Parathyroid adenoma (tissue), 2 donors: ENCODE measurements at regions not wholly inside any gene's neighbourhood (a gene's known extent, or its start where the extent isn't known, plus 50 kb on each side); places are given as distances from the start of the nearest gene placed in this dataset.

Experiments
- H2AFZ ChIP-seq: fragments of 300-600 bp; sonication (generic); one replicate; pipeline ENCODE4 v1.7.0; 2017; ENCODE audit warnings: antibody characterized with exemption, mild to moderate bottlenecking
- H3K27ac ChIP-seq: fragments of 300-600 bp; sonication (generic); one replicate; pipeline ENCODE4 v1.7.0; 2017
- H3K27me3 ChIP-seq: fragments of 300-600 bp; sonication (generic); one replicate; pipeline ENCODE4 v1.7.0; 2017; ENCODE audit warnings: low read length; ENCODE audit not compliant: control insufficient read depth, insufficient read depth
- H3K36me3 ChIP-seq: fragments of 300-600 bp; sonication (generic); one replicate; pipeline ENCODE4 v1.7.0; 2017; ENCODE audit warnings: low read length; ENCODE audit not compliant: control insufficient read depth, insufficient read depth
- H3K4me1 ChIP-seq: fragments of 300-600 bp; sonication (generic); one replicate; pipeline ENCODE4 v1.7.0; 2017; ENCODE audit warnings: control low read depth
- H3K4me2 ChIP-seq: fragments of 300-600 bp; sonication (generic); one replicate; pipeline ENCODE4 v1.7.0; 2017; ENCODE audit warnings: low read length
- H3K4me3 ChIP-seq: fragments of 300-600 bp; sonication (generic); one replicate; pipeline ENCODE4 v1.7.0; 2017; ENCODE audit warnings: low read depth, low read length
- H3K79me2 ChIP-seq: fragments of 300-600 bp; sonication (generic); one replicate; pipeline ENCODE4 v1.7.0; 2017; ENCODE audit warnings: control low read depth
- H3K9ac ChIP-seq: fragments of 300-600 bp; sonication (generic); one replicate; pipeline ENCODE4 v1.7.0; 2017; ENCODE audit warnings: mild to moderate bottlenecking
- H3K9me3 ChIP-seq: fragments of 300-600 bp; sonication (generic); one replicate; pipeline ENCODE4 v1.7.0; 2017; ENCODE audit warnings: low read length; ENCODE audit not compliant: control insufficient read depth
- TF ChIP-seq, protein P1 (sequence below): fragments of 300-600 bp; sonication (generic); IDR thresholded peaks from one replicate; pipeline ENCODE4 v1.7.0; 2017; ENCODE audit warnings: antibody characterized with exemption, mild to moderate bottlenecking
- donor health status: primary hyperparathyroidism.

GRCh38 chr7:121572615-121573014 is 176.5 kb upstream of the FAM3C start:
- Histone ChIP-seq H3K4me1 (no peaks in the 10 kb centered on the region), H3K36me3 (no peaks in the 10 kb centered on the region), H3K4me3 (no peak overlapping the region), H3K9me3 (no peaks in the 10 kb centered on the region), H3K4me2 (no peak overlapping the region), H3K9ac (no peak overlapping the region), H2AFZ (no peak overlapping the region), H3K27me3 (no peaks in the 10 kb centered on the region), H3K79me2 (no peaks in the 10 kb centered on the region), H3K27ac (no peak overlapping the region)
- TF ChIP-seq, protein P1, sequence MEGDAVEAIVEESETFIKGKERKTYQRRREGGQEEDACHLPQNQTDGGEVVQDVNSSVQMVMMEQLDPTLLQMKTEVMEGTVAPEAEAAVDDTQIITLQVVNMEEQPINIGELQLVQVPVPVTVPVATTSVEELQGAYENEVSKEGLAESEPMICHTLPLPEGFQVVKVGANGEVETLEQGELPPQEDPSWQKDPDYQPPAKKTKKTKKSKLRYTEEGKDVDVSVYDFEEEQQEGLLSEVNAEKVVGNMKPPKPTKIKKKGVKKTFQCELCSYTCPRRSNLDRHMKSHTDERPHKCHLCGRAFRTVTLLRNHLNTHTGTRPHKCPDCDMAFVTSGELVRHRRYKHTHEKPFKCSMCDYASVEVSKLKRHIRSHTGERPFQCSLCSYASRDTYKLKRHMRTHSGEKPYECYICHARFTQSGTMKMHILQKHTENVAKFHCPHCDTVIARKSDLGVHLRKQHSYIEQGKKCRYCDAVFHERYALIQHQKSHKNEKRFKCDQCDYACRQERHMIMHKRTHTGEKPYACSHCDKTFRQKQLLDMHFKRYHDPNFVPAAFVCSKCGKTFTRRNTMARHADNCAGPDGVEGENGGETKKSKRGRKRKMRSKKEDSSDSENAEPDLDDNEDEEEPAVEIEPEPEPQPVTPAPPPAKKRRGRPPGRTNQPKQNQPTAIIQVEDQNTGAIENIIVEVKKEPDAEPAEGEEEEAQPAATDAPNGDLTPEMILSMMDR: no peak

DNA sequence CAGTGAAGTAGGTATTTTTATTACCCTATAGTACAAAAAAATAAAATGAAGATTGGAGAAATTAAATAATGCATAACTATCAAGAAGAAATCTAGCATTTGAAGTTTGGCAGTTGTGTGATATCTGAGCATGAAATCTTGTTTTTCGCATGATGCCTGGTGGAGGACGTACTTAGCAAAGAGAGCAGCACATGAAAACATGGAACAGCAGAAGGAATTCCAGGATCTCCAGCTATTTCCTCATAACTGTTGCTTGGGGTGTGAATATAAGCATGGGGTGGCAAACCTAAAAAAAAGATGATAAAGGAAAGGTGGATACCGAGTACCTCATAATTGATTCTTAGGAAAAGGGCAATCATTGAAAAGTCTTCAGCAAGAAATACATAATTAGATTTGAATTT is 174.3 kb upstream of the FAM3C start:
- Histone ChIP-seq H3K9ac (no peak overlapping the region), H3K4me2 (no peak overlapping the region), H3K4me1 (no peaks in the 10 kb centered on the region), H3K4me3 (no peak overlapping the region), H2AFZ (no peak overlapping the region), H3K27ac (no peak overlapping the region), H3K79me2 (no peaks in the 10 kb centered on the region), H3K9me3 (no peaks in the 10 kb centered on the region), H3K36me3 (no peaks in the 10 kb centered on the region), H3K27me3 (no peaks in the 10 kb centered on the region)
- TF ChIP-seq, protein P1: no peak

DNA sequence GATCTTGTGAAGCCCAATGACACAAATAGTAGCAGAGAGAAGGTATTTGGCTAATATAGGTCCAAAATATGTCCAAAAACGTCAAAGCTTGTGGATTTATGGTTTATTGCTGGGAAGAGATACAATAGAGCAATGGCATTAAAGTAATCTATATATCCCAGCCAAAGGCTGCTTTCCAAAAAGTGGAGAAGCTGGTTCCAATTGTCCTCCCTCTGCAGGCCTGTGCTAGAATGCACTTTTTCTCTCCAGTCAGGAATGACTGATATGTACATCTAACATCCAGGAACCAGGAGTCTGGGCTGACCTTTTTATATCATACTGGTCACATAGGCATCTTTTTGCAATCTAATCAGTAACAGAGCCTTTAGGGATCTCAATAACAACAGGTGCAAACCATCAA is 167.1 kb upstream of the FAM3C start:
- H3K36me3 ChIP-seq: no peaks in the 10 kb centered on the region

DNA sequence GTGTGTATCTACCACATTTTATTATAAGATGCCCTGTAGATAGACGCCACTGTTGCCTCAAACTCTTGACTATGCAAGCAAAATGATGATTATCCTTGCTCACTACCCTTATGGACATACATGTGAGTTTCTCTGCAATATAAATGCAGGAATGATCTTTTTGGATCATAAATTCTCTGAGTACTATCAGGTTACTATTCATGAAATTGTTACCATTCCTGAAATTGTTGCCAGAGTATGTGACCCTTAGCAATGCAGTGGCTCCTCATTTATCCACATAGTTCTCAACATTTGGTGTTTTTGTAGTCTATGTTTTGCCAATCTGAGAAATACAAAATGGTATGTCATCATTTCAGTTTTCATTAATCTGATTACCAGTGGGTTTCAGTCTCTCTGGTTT is 166.2 kb upstream of the FAM3C start:
- Histone ChIP-seq H2AFZ (no peak overlapping the region), H3K4me1 (no peaks in the 10 kb centered on the region), H3K36me3 (no peaks in the 10 kb centered on the region), H3K9me3 (no peaks in the 10 kb centered on the region), H3K27me3 (no peaks in the 10 kb centered on the region), H3K4me2 (no peak overlapping the region), H3K79me2 (no peaks in the 10 kb centered on the region), H3K27ac (no peak overlapping the region), H3K4me3 (no peak overlapping the region), H3K9ac (no peak overlapping the region)
- TF ChIP-seq, protein P1: no peak

More for the DNA sequence above, 167.1 kb upstream of the FAM3C start:
- H2AFZ ChIP-seq: no peak overlapping the region
- no peak overlapping the region for H3K4me2 ChIP-seq
- H3K27me3 ChIP-seq: no peaks in the 10 kb centered on the region
- TF ChIP-seq, protein P1: no peak
- H3K4me3 ChIP-seq: no peak overlapping the region
- no peak overlapping the region for H3K9ac ChIP-seq
- no peak overlapping the region for H3K27ac ChIP-seq
- H3K4me1 ChIP-seq: no peaks in the 10 kb centered on the region
- H3K9me3 ChIP-seq: no peaks in the 10 kb centered on the region
- no peaks in the 10 kb centered on the region for H3K79me2 ChIP-seq

GRCh38 chr7:121561717-121562116 is 165.6 kb upstream of the FAM3C start:
- Histone ChIP-seq H3K4me3 (no peak overlapping the region), H3K4me2 (no peak overlapping the region), H3K27ac (no peak overlapping the region), H3K9me3 (no peaks in the 10 kb centered on the region), H2AFZ (no peak overlapping the region), H3K36me3 (no peaks in the 10 kb centered on the region), H3K4me1 (no peaks in the 10 kb centered on the region), H3K79me2 (no peaks in the 10 kb centered on the region), H3K9ac (no peak overlapping the region), H3K27me3 (no peaks in the 10 kb centered on the region)
- TF ChIP-seq, protein P1: no peak
